ENCODE measurements at regions not wholly inside any gene's neighbourhood (a gene's known extent, or its start where the extent isn't known, plus 50 kb on each side); places are given as distances from the start of the nearest gene placed in this dataset.

- TF ChIP-seq, protein P1, sequence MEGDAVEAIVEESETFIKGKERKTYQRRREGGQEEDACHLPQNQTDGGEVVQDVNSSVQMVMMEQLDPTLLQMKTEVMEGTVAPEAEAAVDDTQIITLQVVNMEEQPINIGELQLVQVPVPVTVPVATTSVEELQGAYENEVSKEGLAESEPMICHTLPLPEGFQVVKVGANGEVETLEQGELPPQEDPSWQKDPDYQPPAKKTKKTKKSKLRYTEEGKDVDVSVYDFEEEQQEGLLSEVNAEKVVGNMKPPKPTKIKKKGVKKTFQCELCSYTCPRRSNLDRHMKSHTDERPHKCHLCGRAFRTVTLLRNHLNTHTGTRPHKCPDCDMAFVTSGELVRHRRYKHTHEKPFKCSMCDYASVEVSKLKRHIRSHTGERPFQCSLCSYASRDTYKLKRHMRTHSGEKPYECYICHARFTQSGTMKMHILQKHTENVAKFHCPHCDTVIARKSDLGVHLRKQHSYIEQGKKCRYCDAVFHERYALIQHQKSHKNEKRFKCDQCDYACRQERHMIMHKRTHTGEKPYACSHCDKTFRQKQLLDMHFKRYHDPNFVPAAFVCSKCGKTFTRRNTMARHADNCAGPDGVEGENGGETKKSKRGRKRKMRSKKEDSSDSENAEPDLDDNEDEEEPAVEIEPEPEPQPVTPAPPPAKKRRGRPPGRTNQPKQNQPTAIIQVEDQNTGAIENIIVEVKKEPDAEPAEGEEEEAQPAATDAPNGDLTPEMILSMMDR (IDR thresholded peaks at IDR 0.05) = no peak
- TF ChIP-seq POLR2AphosphoS5 (IDR thresholded peaks at IDR 0.05; ENCODE audit: insufficient read depth in 1 of 2, low read depth in 1 of 2) = no peak
Measured at GRCh38 chr10:117483056-117483590, 59.4 kb upstream of the EMX2 start.
